MG63 (cell line): ENCODE measurements at regions not wholly inside any gene's neighbourhood (a gene's known extent, or its start where the extent isn't known, plus 50 kb on each side); places are given as distances from the start of the nearest gene placed in this dataset.
"Not testable (repeated sequence)": the region's sequence is repeated elsewhere in the genome, so short reads cannot be mapped to it uniquely, and the experiment has no call there.

Experiments used
- DNase-seq: peaks from one replicate; pipeline ENCODE4 v3.0.0-alpha.2; 2020
- H3K27me3 ChIP-seq: fragments of 250-450 bp; sonication (Bioruptor Pico); 2 replicates; pipeline ENCODE4 v1.5.1; 2020; ENCODE audit warnings: mild to moderate bottlenecking, moderate library complexity
- H3K36me3 ChIP-seq: fragments of 250-450 bp; sonication (Bioruptor Pico); 2 replicates; pipeline ENCODE4 v1.5.1; 2020; ENCODE audit warnings: mild to moderate bottlenecking, moderate library complexity
- H3K4me3 ChIP-seq: fragments of 250-450 bp; sonication (Bioruptor Pico); 2 replicates; pipeline ENCODE4 v1.5.1; 2020; ENCODE audit warnings: mild to moderate bottlenecking, moderate library complexity
- H3K9me3 ChIP-seq: fragments of 250-450 bp; sonication (Bioruptor Pico); 2 replicates; pipeline ENCODE4 v1.5.1; 2020; ENCODE audit warnings: mild to moderate bottlenecking, moderate library complexity

GRCh38 chr1:102365071-102365470 is 368.3 kb upstream of the OLFM3 start:
- DNase-seq = no peak
- Histone ChIP-seq H3K9me3 (no peaks in the 10 kb centered on the region), H3K4me3 (no peak overlapping the region), H3K27me3 (no peaks in the 10 kb centered on the region), H3K36me3 (no peaks in the 10 kb centered on the region)

GRCh38 chr1:102336602-102337001 is 339.9 kb upstream of the OLFM3 start:
- H3K9me3 ChIP-seq = no peaks in the 10 kb centered on the region
- no peak for DNase-seq

GRCh38 chr1:102318104-102318806 is 321.5 kb upstream of the OLFM3 start:
- H3K36me3 ChIP-seq = no peaks in the 10 kb centered on the region
- H3K9me3 ChIP-seq = no peaks in the 10 kb centered on the region
- no peaks in the 10 kb centered on the region for H3K27me3 ChIP-seq
- no peak overlapping the region for H3K4me3 ChIP-seq
- no peak for DNase-seq

More at GRCh38 chr1:102336602-102337001, 339.9 kb upstream of the OLFM3 start:
- no peak overlapping the region for H3K4me3 ChIP-seq
- no peaks in the 10 kb centered on the region for H3K27me3 ChIP-seq
- H3K36me3 ChIP-seq = no peaks in the 10 kb centered on the region

GRCh38 chr1:102315096-102315495 is 318.4 kb upstream of the OLFM3 start:
- DNase-seq = no peak
- H3K4me3 ChIP-seq = no peak overlapping the region
- no peaks in the 10 kb centered on the region for H3K9me3 ChIP-seq
- no peaks in the 10 kb centered on the region for H3K27me3 ChIP-seq
- H3K36me3 ChIP-seq = no peaks in the 10 kb centered on the region

- no peaks in the 10 kb centered on the region for H3K36me3 ChIP-seq
- H3K9me3 ChIP-seq = no peaks in the 10 kb centered on the region
- no peak for DNase-seq
- no peak overlapping the region for H3K4me3 ChIP-seq
- no peaks in the 10 kb centered on the region for H3K27me3 ChIP-seq
Measured at GRCh38 chr1:102296116-102296515, 299.4 kb upstream of the OLFM3 start.

GRCh38 chr1:102282955-102283354 is 286.2 kb upstream of the OLFM3 start:
- Histone ChIP-seq H3K36me3 (no peaks in the 10 kb centered on the region), H3K9me3 (no peaks in the 10 kb centered on the region), H3K27me3 (no peaks in the 10 kb centered on the region), H3K4me3 (no peak overlapping the region)
- no peak for DNase-seq

- no peak for DNase-seq
- Histone ChIP-seq H3K36me3 (no peaks in the 10 kb centered on the region), H3K27me3 (no peaks in the 10 kb centered on the region), H3K4me3 (no peak overlapping the region), H3K9me3 (no peaks in the 10 kb centered on the region)
Measured at GRCh38 chr1:102262994-102263393, 266.3 kb upstream of the OLFM3 start.

GRCh38 chr1:102252731-102253505 is 256.2 kb upstream of the OLFM3 start:
- Histone ChIP-seq H3K9me3 (no peaks in the 10 kb centered on the region), H3K4me3 (no peak overlapping the region), H3K27me3 (no peaks in the 10 kb centered on the region), H3K36me3 (no peaks in the 10 kb centered on the region)
- DNase-seq = no peak

- Histone ChIP-seq H3K9me3 (no peaks in the 10 kb centered on the region), H3K36me3 (no peaks in the 10 kb centered on the region), H3K4me3 (no peak overlapping the region), H3K27me3 (no peaks in the 10 kb centered on the region)
- no peak for DNase-seq
Measured at GRCh38 chr1:102241431-102242338, 245.0 kb upstream of the OLFM3 start.

GRCh38 chr1:102239247-102239646 is 242.5 kb upstream of the OLFM3 start:
- no peaks in the 10 kb centered on the region for H3K27me3 ChIP-seq
- H3K36me3 ChIP-seq = no peaks in the 10 kb centered on the region
- no peak overlapping the region for H3K4me3 ChIP-seq
- no peaks in the 10 kb centered on the region for H3K9me3 ChIP-seq
- no peak for DNase-seq

GRCh38 chr1:102234753-102235359 is 238.1 kb upstream of the OLFM3 start:
- no peaks in the 10 kb centered on the region for H3K36me3 ChIP-seq
- H3K27me3 ChIP-seq = no peaks in the 10 kb centered on the region
- no peak for DNase-seq
- H3K9me3 ChIP-seq = no peaks in the 10 kb centered on the region
- H3K4me3 ChIP-seq = no peak overlapping the region

GRCh38 chr1:102219463-102219862 is 222.7 kb upstream of the OLFM3 start:
- Histone ChIP-seq H3K4me3 (no peak overlapping the region), H3K9me3 (no peaks in the 10 kb centered on the region), H3K36me3 (no peaks in the 10 kb centered on the region), H3K27me3 (no peaks in the 10 kb centered on the region)
- no peak for DNase-seq

- H3K36me3 ChIP-seq, H3K4me3 ChIP-seq, H3K27me3 ChIP-seq, DNase-seq, H3K9me3 ChIP-seq: not testable (repeated sequence)
Measured at GRCh38 chr1:102210891-102211290, 214.2 kb upstream of the OLFM3 start.

- Histone ChIP-seq H3K9me3 (no peaks in the 10 kb centered on the region), H3K27me3 (no peaks in the 10 kb centered on the region)
- DNase-seq = peak; percentile 0
Measured at GRCh38 chr1:102191723-102192122, 195.0 kb upstream of the OLFM3 start.

GRCh38 chr1:102190429-102190828 is 193.7 kb upstream of the OLFM3 start:
- Histone ChIP-seq H3K27me3 (no peaks in the 10 kb centered on the region), H3K4me3 (no peak overlapping the region), H3K9me3 (no peaks in the 10 kb centered on the region), H3K36me3 (no peaks in the 10 kb centered on the region)
- no peak for DNase-seq

More at GRCh38 chr1:102191723-102192122, 195.0 kb upstream of the OLFM3 start:
- Histone ChIP-seq H3K36me3 (no peaks in the 10 kb centered on the region), H3K4me3 (no peak overlapping the region)

- H3K9me3 ChIP-seq = no peaks in the 10 kb centered on the region
- H3K27me3 ChIP-seq = no peaks in the 10 kb centered on the region
- H3K36me3 ChIP-seq = no peaks in the 10 kb centered on the region
- no peak for DNase-seq
- H3K4me3 ChIP-seq = no peak overlapping the region
Measured at GRCh38 chr1:102186536-102186935, 189.8 kb upstream of the OLFM3 start.

- Histone ChIP-seq H3K9me3 (no peaks in the 10 kb centered on the region), H3K36me3 (no peaks in the 10 kb centered on the region), H3K27me3 (no peaks in the 10 kb centered on the region), H3K4me3 (no peak overlapping the region)
- no peak for DNase-seq
Measured at GRCh38 chr1:102185260-102185659, 188.5 kb upstream of the OLFM3 start.
